HTR-8/SVneo (cell line): ENCODE measurements at regions not wholly inside any gene's neighbourhood (a gene's known extent, or its start where the extent isn't known, plus 50 kb on each side); places are given as distances from the start of the nearest gene placed in this dataset.
"Not testable (repeated sequence)": the region's sequence is repeated elsewhere in the genome, so short reads cannot be mapped to it uniquely, and the experiment has no call there.

Experiments used
- DNase-seq: peaks from one replicate; pipeline ENCODE4 v3.0.0; 2011; ENCODE audit warnings: low spot score, mixed read lengths; ENCODE audit not compliant: insufficient read length
- FAIRE-seq: peaks from 2 replicates; lab custom pipeline; 2011; peaks lifted over from hg19 to GRCh38; lab: Jason Lieb, UNC

DNA sequence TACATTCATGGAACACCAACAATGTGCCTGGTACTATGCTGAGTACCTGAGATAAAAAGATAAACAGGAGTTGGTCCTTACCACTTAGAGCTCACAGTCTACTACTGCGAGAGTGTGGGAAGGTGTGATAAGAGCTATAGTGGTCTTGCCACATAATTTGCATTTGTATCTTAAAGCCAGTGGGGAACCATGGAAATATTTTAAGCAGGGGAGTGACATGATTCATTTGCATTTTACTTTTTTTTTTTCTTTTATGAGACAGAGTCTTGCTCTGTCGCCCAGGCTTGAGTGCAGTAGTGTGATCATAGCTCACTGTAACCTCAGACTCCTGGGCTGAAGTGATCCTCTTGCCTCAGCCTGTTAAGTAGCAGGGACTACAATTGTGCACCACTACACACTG lies 53.6 kb downstream of the SRGAP2 start:
- DNase-seq, FAIRE-seq: not testable (repeated sequence)

DNA sequence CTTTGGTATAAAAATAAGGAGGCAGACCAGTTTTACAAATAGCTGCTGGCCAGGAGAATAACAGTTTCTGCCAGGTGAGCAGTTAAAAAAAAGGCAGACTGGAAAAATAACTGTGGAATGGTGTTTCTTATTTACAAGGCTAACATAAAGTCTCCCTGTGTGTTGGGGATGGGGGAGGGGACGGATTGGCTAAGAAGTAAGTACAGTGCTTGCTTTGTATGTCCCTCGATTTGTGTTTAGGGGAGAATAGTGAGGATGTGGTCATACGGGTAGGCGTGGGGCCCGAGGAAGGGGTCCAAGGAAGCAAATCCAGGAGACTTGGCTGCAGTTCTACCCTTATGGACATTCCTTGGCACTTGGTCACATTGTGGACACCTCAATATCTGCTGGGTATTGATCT lies 58.1 kb downstream of the SRGAP2 start:
- not testable (repeated sequence) for FAIRE-seq, DNase-seq

DNA sequence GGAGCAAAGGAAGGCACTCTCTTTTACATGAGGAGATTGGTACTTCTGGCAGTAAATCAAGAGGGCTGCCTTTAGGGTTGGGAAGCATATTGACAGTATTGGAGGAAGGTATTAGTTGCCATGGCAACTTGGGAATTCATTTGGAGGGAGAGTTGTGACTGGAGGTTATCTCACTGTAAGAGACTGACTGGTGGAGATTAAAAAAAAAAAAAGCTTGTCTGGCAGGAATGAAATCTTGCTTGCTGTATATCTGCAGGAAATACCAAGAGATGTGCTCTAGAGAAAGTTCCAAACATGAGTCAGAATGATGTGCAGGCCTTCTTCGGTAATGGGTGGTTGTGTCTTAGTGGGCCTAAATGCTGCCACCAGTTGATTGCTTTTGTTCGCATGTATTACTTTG lies 59.1 kb downstream of the SRGAP2 start:
- DNase-seq, FAIRE-seq: not testable (repeated sequence)

DNA sequence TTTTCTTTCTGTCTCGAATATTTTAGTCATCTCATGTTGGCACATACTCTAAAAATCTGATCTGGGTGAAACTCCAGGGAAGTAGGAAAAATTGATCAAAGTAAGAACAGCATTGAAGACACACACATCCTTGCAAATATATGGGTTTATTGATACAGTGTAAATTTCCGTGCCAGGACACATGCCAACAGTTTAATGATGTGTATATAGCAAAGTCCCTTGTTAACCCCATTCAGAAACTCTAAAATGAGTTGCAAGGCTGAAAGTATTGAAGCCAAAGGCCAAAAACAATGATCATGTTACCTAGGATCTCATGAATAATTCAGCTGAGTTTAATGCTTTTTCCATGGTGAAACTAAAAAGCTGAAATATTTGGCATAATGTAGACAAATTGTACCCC lies 61.6 kb downstream of the SRGAP2 start:
- not testable (repeated sequence) for DNase-seq, FAIRE-seq

DNA sequence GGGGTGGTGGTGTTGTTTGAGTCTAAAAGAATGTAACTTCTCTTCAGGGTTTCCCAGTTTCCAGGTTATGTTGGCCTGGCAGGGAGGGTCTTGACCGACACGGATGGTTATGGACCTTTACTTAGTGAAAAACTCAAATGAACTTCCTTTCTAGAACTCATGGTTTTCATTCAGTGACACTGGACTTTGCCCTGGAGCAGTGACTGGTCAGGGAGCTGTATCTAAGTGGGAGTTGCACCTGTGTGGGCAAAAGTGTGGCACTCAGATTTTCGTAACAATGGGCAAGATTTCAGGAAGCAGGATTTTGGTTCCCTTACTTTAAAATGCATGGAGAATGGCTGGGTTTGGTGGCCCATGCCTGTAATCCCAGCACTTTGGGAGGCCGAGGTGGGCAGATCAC lies 67.8 kb downstream of the SRGAP2 start:
- not testable (repeated sequence) for DNase-seq, FAIRE-seq

DNA sequence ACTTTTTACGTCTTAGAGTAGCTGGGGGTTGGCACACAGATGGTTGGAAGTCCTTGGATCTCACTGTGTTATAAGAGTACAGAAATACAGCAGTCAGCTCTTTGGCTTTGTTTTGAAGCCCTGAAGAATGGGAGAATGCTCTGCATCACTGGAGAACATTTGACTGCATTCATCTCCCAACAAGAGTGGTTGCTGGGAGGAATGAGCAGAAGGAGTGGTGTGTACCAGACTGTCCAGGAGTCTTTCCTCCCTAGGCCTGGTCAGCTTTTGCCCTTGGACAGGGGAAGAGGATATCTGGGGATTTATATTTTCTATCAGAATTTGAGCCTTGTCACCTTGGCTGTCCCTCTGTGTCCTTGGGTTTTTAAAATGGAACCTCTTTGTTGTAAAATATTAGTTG lies 69.8 kb downstream of the SRGAP2 start:
- not testable (repeated sequence) for FAIRE-seq, DNase-seq

DNA sequence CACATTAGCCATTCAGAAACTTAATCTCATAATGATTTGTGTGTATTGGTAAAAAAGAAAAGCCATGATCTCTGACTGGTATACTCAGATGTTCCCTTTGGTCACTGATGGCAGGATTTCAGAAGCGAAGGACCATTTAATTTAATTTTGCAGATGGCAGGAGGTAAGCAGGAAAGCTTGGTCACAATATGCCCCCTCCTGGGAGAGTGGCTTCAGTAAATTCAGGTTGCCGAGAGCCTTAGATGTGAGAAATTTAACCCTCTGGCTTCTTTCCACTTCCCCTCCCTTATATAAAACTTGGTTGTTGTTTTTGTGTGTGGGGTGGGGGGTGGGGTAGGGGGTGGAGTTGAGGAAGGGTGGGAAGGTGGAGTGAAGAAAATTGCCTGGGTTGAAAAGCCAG lies 72.8 kb downstream of the SRGAP2 start:
- not testable (repeated sequence) for DNase-seq, FAIRE-seq

DNA sequence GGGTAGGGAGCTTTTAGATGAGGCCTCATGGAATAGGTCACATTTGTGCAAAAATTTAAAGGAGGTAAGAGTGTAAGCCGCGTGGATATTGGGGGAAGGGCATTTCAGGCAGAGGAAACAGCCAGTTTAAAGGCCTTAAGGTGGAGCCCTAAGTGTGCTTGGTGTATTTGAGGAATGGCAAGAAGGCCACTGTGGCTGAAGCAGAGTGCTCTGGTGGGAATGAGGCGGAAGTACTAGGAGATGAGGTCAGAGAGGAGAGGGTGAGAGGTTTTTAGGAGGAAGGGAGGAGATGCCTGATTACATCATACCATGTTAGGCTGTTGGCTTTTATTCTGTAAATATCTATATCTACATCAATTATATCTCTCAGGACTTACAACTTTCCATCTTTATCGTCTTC lies 75.3 kb downstream of the SRGAP2 start:
- not testable (repeated sequence) for DNase-seq, FAIRE-seq

DNA sequence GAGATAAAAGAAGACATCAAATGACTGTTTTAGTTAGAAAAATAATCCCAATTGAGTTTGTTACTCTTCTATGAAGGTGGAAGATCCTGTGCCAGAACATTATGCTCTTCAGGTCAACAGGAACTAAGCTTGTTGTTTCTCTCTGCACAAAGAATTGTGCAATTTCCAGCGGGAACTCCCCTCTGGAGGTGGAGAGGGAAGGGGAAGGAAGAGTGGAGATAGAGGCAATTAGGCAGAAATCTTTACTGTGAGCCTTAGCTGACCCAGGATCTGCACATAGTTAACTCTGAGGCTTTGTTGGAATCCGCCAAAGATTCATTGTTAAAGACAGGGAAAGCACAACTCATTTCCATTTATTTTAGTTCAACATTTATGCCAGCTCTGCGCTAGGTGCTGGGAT lies 77.3 kb downstream of the SRGAP2 start:
- not testable (repeated sequence) for DNase-seq, FAIRE-seq

DNA sequence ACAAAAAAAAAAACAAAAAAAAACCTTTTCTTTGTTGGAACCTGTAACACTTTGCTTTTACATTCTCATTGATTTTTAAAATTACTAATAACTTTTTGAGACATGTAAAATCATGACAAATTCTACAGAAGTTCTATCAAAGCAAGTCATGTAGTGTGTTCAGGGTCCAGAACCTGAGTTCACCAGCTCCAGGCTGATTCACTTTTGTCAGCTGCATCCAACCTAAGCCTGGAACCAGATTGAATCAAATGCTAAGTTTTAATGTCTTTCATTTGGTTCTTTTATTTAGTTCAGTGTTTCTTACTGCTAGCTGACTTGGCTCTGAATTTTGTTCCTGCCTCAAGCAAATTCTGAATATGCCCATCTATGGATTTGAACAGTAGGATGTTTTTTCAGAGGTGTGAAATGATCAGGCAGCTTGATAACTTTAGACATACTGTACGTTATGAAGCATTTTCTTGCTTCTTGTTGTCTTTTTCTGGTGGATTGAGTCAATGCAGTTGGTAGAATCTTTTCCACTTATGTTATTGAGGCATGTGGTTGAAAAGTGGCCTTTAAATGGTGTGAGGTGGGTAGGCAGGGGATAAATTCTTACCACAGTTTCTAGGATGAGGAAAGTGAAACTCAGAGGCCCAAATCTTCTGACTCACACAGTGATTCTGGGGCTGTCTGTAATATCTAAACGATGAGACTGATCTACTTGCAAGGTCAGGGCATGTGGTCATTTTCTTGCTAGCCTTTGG lies 78.7 kb downstream of the SRGAP2 start:
- not testable (repeated sequence) for DNase-seq, FAIRE-seq

DNA sequence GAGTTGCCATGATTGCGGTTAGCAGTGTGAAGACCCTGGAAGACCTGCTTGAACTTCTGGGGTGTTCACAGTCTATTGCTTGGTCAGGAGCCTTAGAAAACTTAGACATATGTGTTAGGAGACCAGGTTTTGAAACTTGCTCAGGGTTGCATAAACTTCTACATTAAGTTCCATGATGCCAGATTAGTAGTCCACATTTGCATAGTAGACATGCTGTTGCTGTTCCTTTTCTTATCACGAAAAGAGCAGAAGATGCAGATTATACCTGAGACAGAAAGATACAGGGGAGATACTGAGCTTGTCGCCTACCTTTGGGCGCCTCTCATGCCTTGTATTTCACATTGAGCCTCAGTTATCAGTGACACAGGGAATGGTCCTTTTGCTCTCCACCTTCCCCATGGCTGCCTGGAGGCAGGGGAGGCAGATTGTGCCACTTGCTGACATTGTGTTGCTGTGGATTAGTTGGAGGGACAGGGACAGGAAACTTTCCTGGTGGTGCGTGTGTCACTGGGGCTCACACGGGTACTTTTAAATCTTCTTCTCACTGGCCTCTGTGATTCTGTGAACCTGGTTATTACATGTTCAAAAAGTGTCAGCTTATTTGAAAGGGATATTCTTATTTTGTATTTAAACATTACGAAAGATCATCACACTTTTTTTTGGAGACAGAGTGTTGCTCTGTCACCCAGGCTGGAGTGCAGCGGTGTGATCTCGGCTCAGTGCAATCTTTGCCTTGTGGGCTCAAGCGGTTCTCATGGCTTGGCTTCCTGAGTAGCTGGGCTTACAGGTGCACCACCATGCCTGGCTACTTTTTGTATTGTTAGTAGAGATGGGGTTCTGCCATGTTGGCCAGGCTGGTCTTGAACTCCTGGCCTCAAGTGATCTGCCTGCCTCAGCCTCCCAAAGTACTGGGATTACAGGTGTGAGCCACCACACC lies 82.0 kb downstream of the SRGAP2 start:
- FAIRE-seq, DNase-seq: not testable (repeated sequence)

DNA sequence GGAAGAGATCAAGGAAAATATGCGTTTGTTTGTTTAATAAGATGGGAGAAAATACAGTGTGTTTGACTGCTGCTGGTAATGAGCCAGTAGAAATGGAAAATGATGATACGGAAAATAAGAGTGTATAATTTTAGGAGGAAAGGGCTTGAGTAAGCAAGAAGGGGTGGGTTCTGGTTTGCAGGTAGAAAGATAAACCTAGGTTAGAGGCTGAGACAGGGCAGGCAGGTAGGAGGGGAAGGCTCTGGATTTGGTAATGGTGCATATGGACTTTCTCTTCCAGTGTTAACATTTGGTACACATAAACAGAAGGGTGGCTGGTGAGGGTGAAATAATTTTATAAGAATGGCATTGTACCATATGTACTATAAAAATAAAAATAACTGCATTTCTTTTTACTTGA lies 84.4 kb downstream of the SRGAP2 start:
- FAIRE-seq, DNase-seq: not testable (repeated sequence)

DNA sequence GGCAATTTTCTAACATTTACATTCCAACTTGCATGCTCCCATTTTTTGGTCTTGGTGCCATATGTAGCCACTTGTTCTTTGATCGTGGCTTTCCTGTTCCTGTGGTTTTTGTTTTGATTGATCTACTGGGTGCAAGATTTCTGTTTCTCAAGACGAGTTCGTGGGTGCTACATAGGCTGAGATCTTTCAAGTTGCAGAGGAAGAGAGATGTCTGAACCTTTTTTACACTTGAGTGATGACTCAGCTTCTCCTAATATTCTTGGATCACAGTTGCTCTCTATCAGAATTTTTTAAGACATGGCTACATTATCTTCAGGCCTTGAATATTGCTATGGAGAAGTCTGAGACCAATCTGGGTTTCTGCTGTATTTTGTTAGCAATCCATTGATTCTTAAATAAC lies 85.1 kb downstream of the SRGAP2 start:
- FAIRE-seq, result not testable (repeated sequence)

DNA sequence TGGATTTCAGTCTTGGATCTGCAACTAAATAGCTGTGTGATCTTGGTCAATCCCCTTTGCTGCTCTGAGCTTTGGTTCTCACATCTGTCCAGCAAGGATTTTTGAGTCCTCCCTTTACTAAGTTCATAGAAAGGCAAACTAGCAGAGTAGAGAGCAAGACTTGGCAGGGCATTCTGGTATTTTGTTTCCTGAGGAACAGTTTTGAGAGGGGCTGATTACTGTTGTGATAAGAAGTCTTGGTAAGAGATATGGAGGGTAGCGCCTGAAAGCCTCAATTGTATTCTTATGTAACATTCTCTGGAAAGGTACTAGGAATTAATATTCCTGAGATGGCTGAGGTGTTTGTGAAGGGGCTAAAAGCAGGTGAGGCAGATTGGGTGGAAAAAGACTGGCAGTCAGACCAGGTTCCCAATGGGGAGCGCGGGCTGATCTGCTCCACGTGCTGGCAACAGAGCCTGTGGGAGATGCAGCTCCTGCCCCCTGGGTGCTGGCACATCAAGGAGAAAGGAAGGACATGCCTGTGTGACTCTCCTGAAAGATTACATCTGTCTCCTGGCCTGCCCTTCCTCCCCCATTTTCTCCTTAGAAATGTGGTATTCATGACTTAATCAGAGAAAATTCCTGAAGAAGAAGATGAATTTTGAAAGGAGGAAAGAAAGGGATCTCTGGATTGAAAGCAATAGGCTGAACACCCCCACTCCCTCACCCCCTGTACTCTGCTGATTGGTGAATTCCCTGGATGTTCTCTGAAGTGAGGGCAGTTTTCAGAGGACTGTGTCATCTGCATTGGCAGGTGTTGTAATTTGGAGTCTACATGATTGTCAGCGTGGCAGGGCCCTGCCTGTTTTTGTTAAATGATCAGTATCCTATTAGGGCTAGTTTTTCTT lies 94.0 kb downstream of the SRGAP2 start:
- FAIRE-seq, DNase-seq: not testable (repeated sequence)

More for the DNA sequence above, 85.1 kb downstream of the SRGAP2 start:
- DNase-seq, result not testable (repeated sequence)

DNA sequence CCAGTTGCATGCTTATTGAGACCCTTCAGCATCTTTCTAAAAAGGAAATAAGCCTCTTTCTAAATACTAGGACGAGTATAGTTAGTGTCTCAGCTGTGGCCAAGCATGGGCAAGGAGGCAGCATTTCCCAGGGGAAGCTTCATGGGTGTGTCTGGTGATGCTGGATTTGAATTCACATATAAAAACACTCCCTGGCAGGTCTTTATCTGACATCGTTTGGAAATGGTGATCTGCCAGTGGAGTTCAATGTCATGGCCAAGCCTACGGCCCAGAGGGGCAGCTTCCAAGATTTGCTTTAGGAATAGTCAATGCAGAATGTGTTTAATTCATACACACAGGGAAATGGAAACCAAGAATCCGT lies 94.7 kb downstream of the SRGAP2 start:
- FAIRE-seq, DNase-seq: not testable (repeated sequence)

DNA sequence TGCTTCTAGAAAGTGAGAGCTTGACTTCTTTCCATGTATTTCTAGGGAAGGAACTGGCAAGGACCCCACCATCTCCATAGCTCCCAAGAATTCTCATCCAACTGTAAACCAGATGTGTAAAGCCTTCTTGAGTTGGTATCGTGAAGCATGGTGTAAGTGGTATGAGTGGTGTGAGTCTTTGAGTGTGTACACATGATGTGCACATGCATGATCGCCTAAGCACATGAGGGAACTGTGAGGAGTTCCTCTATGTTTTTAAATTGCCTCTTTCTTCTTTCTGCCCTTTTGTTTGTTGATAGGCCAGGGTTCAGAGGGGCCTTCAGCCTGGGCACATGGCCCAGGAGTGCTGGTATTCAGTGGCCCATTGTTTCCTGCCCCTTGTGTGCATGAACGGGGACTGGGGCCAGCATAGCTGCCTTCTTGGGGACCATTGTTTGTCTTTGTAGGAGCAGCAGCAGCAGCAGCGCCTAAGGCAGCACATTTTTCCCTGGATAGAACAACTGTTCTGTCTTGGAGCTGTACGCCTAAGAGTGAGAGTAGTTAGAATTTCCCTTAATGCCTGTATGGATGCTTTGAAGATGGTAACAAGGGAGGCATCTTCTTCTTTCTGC lies 95.9 kb downstream of the SRGAP2 start:
- not testable (repeated sequence) for FAIRE-seq, DNase-seq

DNA sequence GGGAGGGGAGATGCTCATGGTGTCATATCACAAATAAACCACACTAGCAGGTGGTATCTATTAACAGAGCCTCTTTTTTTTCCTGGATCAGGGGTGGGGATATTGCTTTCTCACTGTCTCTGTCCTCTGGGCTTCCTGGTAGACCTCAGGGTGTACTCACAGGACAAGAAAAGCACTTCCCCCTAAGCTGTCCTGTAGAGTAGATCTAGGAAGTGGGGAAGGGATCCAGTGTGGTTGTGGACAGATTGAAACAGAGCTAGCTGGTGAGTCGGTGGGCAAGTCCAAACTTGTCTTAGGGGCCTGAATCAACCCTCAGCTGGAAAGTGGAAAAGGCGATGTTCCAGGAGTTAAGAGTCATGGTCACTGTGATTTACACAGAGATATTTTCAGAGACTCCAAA lies 96.6 kb downstream of the SRGAP2 start:
- DNase-seq, FAIRE-seq: not testable (repeated sequence)

DNA sequence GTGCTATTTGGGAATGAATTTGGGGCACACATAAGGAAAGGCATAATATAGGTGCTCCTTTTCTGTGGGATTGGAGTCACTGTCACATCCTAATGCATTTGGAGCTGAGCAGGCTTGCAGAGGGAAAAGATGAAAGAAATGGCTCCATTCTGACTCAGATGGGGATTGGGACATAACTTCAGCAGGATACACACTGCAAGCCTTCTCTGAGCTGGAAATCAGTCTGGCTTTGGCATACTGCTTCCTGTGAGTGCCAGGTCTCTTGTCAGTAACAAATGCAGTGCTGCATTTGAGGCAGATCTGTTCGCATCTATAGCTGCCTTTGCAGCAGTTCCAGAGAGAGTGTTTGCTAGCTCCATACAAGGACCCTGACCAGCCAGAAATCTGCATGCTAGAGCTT lies 98.7 kb downstream of the SRGAP2 start:
- DNase-seq, FAIRE-seq: not testable (repeated sequence)

DNA sequence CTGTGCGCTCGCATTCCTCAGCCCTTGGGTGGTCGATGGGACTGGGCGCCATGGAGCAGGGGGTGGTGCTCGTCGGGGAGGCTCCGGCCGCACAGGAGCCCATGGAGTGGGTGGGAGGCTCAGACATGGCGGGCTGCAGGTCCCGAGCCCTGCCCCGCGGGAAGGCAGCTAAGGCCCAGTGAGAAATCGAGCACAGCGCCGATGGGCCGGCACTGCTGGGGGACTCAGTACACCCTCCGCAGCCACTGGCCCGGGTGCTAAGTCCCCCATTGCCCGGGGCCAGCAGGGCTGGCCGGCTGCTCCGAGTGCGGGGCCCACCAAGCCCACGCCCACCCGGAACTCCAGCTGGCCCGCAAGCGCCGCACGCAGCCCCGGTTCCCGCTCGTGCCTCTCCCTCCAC lies 104.1 kb downstream of the SRGAP2 start:
- not testable (repeated sequence) for DNase-seq, FAIRE-seq
